GM12878 (cell line): ENCODE measurements at regions not wholly inside any gene's neighbourhood (a gene's known extent, or its start where the extent isn't known, plus 50 kb on each side); places are given as distances from the start of the nearest gene placed in this dataset.

Experiments
- CTCF ChIP-seq, 3 experiments: IDR thresholded peaks in 2 of 3; conservative IDR thresholded peaks in 1 of 3; 2 replicates each; pipeline ENCODE4 v1.5.1; 2011; ENCODE audit warnings: low read depth in 3 of 3, low read length in 3 of 3, mild to moderate bottlenecking in 3 of 3, control low read depth in 2 of 3, moderate library complexity in 2 of 3, inconsistent platforms in 1 of 3, mixed read lengths in 1 of 3; ENCODE audit not compliant: control insufficient read depth in 2 of 3, insufficient read depth in 1 of 3; ENCODE audit errors: extremely low read depth in 1 of 3
- USF2 ChIP-seq: IDR thresholded peaks from 2 replicates; pipeline ENCODE4 v1.6.1; 2011; ENCODE audit warnings: low read depth, low read length, improper control_type of control experiment, borderline replicate concordance

DNA sequence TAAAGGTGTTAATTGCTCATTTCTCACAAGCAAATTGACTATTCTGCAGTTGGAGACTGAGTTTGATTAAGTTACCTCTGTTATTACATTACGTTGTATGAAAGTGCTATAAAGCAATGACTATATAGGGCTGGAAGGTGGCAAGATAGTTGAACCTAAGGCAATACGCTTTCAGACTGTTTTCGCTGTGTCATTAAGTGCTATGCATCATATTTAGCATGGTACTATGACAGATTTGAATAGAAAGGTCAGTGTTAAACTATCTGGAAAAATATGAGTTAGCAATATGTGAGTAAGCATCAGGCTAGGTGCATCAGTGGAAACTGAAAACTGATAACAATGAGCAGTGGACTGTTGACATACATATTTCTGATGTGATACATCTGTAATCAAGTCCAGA is 206.0 kb upstream of the ARHGAP24 start:
- TF ChIP-seq CTCF (IDR thresholded peaks at IDR 0.05 in 2 of 3, conservative IDR thresholded peaks at IDR 0.05 in 1 of 3; ENCODE audit: control insufficient read depth in 2 of 3, extremely low read depth in 1 of 3, insufficient read depth in 1 of 3, low read depth in 3 of 3, low read length in 3 of 3) (no peak), USF2 (no peak)
